Neural cell (in vitro differentiated cells): ENCODE measurements at regions not wholly inside any gene's neighbourhood (a gene's known extent, or its start where the extent isn't known, plus 50 kb on each side); places are given as distances from the start of the nearest gene placed in this dataset.

Experiments
- H2AFZ ChIP-seq: fragments of 200-600, 300-800 bp; sonication (generic), shearing (Covaris generic); 2 replicates; pipeline ENCODE4 v1.6.0; 2014; ENCODE audit warnings: low read depth, mild to moderate bottlenecking, antibody characterized with exemption, low read length, moderate library complexity
- H3F3A ChIP-seq: fragments of 200-600 bp; shearing (Covaris generic); 2 replicates; pipeline ENCODE4 v1.6.1; 2016; ENCODE audit warnings: mild to moderate bottlenecking, moderate library complexity, mixed read lengths, antibody characterized with exemption, low read length; ENCODE audit not compliant: insufficient read depth, poor library complexity, severe bottlenecking
- H3K27ac ChIP-seq: fragments of 200-600, 300-800 bp; sonication (generic), shearing (Covaris generic); 2 replicates; pipeline ENCODE4 v1.5.1; 2014; ENCODE audit warnings: mild to moderate bottlenecking, low read length, moderate library complexity
- H3K27me3 ChIP-seq: fragments of 300-800, 200-600 bp; sonication (generic), shearing (Covaris generic); 2 replicates; pipeline ENCODE4 v1.6.0; 2014; ENCODE audit warnings: mild to moderate bottlenecking, low read depth, low read length, moderate library complexity; ENCODE audit not compliant: insufficient read depth
- H3K36me3 ChIP-seq: fragments of 300-800, 200-600 bp; sonication (generic), shearing (Covaris generic); 2 replicates; pipeline ENCODE4 v1.5.1; 2014; ENCODE audit warnings: mild to moderate bottlenecking, antibody characterized with exemption, low read length, moderate library complexity; ENCODE audit not compliant: insufficient read depth
- H3K4me2 ChIP-seq: fragments of 300-800, 200-600 bp; sonication (generic), shearing (Covaris generic); 2 replicates; pipeline ENCODE4 v1.6.0; 2014; ENCODE audit warnings: mild to moderate bottlenecking, low read length
- H3K4me3 ChIP-seq: fragments of 300-800, 200-600 bp; sonication (generic), shearing (Covaris generic); 2 replicates; pipeline ENCODE4 v1.5.1; 2014; ENCODE audit warnings: mild to moderate bottlenecking, low read length, moderate library complexity
- H3K79me2 ChIP-seq: fragments of 200-600 bp; shearing (Covaris generic); replicated peaks from 2 replicates; pipeline ENCODE4 v1.6.0; 2014; ENCODE audit warnings: mild to moderate bottlenecking, low read length, moderate library complexity; ENCODE audit not compliant: insufficient read depth
- H3K9ac ChIP-seq: fragments of 300-800, 200-600 bp; sonication (generic), shearing (Covaris generic); 2 replicates; pipeline ENCODE4 v1.6.1; 2016; ENCODE audit warnings: mild to moderate bottlenecking, low read length, mixed read lengths
- H3K9me2 ChIP-seq: fragments of 200-600 bp; shearing (Covaris generic); 2 replicates; pipeline ENCODE4 v1.6.1; 2016; ENCODE audit warnings: mild to moderate bottlenecking, low read length, mixed read lengths; ENCODE audit not compliant: insufficient read depth
- H3K9me3 ChIP-seq: fragments of 200-600, 300-800 bp; sonication (generic), shearing (Covaris generic); 2 replicates; pipeline ENCODE4 v1.6.1; 2016; ENCODE audit warnings: mild to moderate bottlenecking, mixed run types, low read length, moderate library complexity, mixed read lengths
- H4K20me1 ChIP-seq: fragments of 200-600 bp; shearing (Covaris generic); 2 replicates; pipeline ENCODE4 v1.6.1; 2016; ENCODE audit warnings: mild to moderate bottlenecking, mixed run types; ENCODE audit not compliant: insufficient read depth
- CTCF ChIP-seq: fragments of 450-650 bp; IDR thresholded peaks from 2 replicates; pipeline ENCODE4 v1.5.1; 2014; ENCODE audit warnings: antibody characterized with exemption, mild to moderate bottlenecking, moderate library complexity; ENCODE audit not compliant: poor library complexity, severe bottlenecking
- EP300 ChIP-seq: fragments of 450-650 bp; conservative IDR thresholded peaks from 2 replicates; pipeline ENCODE4 v1.6.1; 2014; ENCODE audit warnings: antibody characterized with exemption, mild to moderate bottlenecking, moderate library complexity; ENCODE audit not compliant: poor library complexity, severe bottlenecking
- EZH2 ChIP-seq: fragments of 200-600, 300-800 bp; shearing (Covaris generic), sonication (generic); IDR thresholded peaks from 2 replicates; pipeline ENCODE4 v1.6.1; 2014; ENCODE audit warnings: antibody characterized with exemption, low read length, borderline replicate concordance, mild to moderate bottlenecking; ENCODE audit not compliant: insufficient read depth, poor library complexity, severe bottlenecking
- MXI1 ChIP-seq: fragments of 450-650 bp; conservative IDR thresholded peaks from 2 replicates; pipeline ENCODE4 v1.6.1; 2014; ENCODE audit warnings: antibody characterized with exemption, mild to moderate bottlenecking; ENCODE audit not compliant: poor library complexity, severe bottlenecking
- POLR2AphosphoS5 ChIP-seq: IDR thresholded peaks from 2 replicates; pipeline ENCODE4 v1.6.1; 2012
- RAD21 ChIP-seq: fragments of 450-650 bp; conservative IDR thresholded peaks from 2 replicates; pipeline ENCODE4 v1.6.1; 2014; ENCODE audit warnings: antibody characterized with exemption, mild to moderate bottlenecking, moderate library complexity
- REST ChIP-seq: IDR thresholded peaks from 2 replicates; pipeline ENCODE4 v1.6.1; 2012; ENCODE audit warnings: borderline replicate concordance
- SMC3 ChIP-seq: fragments of 450-650 bp; conservative IDR thresholded peaks from 2 replicates; pipeline ENCODE4 v1.6.1; 2014; ENCODE audit warnings: antibody characterized with exemption, mild to moderate bottlenecking, moderate library complexity; ENCODE audit not compliant: poor library complexity
- TAF1 ChIP-seq: IDR thresholded peaks from 2 replicates; pipeline ENCODE4 v1.6.1; 2012; ENCODE audit warnings: low read depth

GRCh38 chr1:58152697-58153096, 393.8 kb downstream of the OMA1 start:
- H3K79me2 ChIP-seq, result no peaks in the 10 kb centered on the region
- no peak overlapping the region for H3K27ac ChIP-seq
- no peak overlapping the region for H3K9ac ChIP-seq
- H3K27me3 ChIP-seq, result no peaks in the 10 kb centered on the region
- H2AFZ ChIP-seq, result no peak overlapping the region
- no peak overlapping the region for H3K4me2 ChIP-seq
- no peaks in the 10 kb centered on the region for H3K36me3 ChIP-seq
- H3K4me3 ChIP-seq, result no peak overlapping the region
- no peaks in the 10 kb centered on the region for H3F3A ChIP-seq
- no peaks in the 10 kb centered on the region for H3K9me3 ChIP-seq
- no peaks in the 10 kb centered on the region for H4K20me1 ChIP-seq
- H3K9me2 ChIP-seq, result no peaks in the 10 kb centered on the region
- no peak for TF ChIP-seq TAF1
- TF ChIP-seq POLR2AphosphoS5, result no peak

GRCh38 chr1:58149271-58149812, 397.2 kb downstream of the OMA1 start:
- no peaks in the 10 kb centered on the region for H3F3A ChIP-seq
- no peaks in the 10 kb centered on the region for H3K9me2 ChIP-seq
- H3K9ac ChIP-seq, result no peak overlapping the region
- no peak overlapping the region for H3K4me2 ChIP-seq
- no peak overlapping the region for H2AFZ ChIP-seq
- H3K4me3 ChIP-seq, result no peak overlapping the region
- no peaks in the 10 kb centered on the region for H3K36me3 ChIP-seq
- no peak overlapping the region for H3K27ac ChIP-seq
- H4K20me1 ChIP-seq, result no peaks in the 10 kb centered on the region
- H3K9me3 ChIP-seq, result no peaks in the 10 kb centered on the region
- H3K79me2 ChIP-seq, result no peaks in the 10 kb centered on the region
- H3K27me3 ChIP-seq, result no peaks in the 10 kb centered on the region
- TF ChIP-seq EZH2, result no peak
- no peak for TF ChIP-seq RAD21
- no peak for TF ChIP-seq SMC3
- no peak for TF ChIP-seq CTCF
- no peak for TF ChIP-seq POLR2AphosphoS5
- no peak for TF ChIP-seq EP300
- no peak for TF ChIP-seq REST
- TF ChIP-seq MXI1, result no peak
- no peak for TF ChIP-seq TAF1
